ENCODE measurements at regions not wholly inside any gene's neighbourhood (a gene's known extent, or its start where the extent isn't known, plus 50 kb on each side); places are given as distances from the start of the nearest gene placed in this dataset.

GRCh38 chr1:217244971-217245370 lies 385.9 kb downstream of the GPATCH2 start:
- POLR2A ChIA-PET, result no interaction called here
- H3K27ac Mint-ChIP-seq, result no peak overlapping the region
- H3K4me1 Mint-ChIP-seq, result no peaks in the 10 kb centered on the region
- peaks cover 0 to 4% (median 2%) of the 10 kb centered on the region in 9 donors for H3K9me3 Mint-ChIP-seq
- H3K27me3 Mint-ChIP-seq, result no peaks in the 10 kb centered on the region
- no peak overlapping the region for H3K4me3 Mint-ChIP-seq
- ATAC-seq, result no peak
- DNase-seq, result no peak
- no peaks in the 10 kb centered on the region for H3K36me3 Mint-ChIP-seq

DNA sequence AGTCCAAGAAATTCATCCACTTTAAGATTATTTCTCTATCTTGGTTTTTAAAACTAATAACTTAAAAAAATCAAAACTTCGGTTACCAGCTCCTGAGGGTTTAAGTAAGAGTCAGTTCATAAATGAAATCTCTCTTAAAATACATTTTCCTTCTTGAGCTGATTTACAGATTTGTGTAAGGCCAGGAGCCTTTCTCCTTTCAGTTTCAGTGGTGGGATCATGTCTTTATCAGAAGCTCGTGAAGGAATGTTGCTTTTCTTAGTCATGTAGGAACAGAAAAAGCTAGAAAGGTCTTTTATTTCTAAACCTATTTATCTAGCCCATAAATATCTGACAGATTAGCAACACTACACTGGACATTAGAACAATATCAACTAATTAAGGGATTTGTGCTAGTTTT lies 390.2 kb downstream of the GPATCH2 start:
- Mint-ChIP-seq H3K36me3 (no peaks in the 10 kb centered on the region), H3K4me3 (no peak overlapping the region), H3K27me3 (no peaks in the 10 kb centered on the region), H3K27ac (no peak overlapping the region), H3K9me3 (peaks cover 0 to 17% (median 2%) of the 10 kb centered on the region in 9 donors), H3K4me1 (no peaks in the 10 kb centered on the region)
- POLR2A ChIA-PET, result no interaction called here
- ATAC-seq, result no peak
- no peak for DNase-seq

- H3K36me3 Mint-ChIP-seq, result no peaks in the 10 kb centered on the region
- H3K4me1 Mint-ChIP-seq, result no peaks in the 10 kb centered on the region
- POLR2A ChIA-PET, result no interaction called here
- peaks cover 0 to 17% (median 4%) of the 10 kb centered on the region in 9 donors for H3K9me3 Mint-ChIP-seq
- DNase-seq (no peak), ATAC-seq (no peak)
- H3K27me3 Mint-ChIP-seq, result no peaks in the 10 kb centered on the region
- no peak overlapping the region for H3K4me3 Mint-ChIP-seq
- H3K27ac Mint-ChIP-seq, result no peak overlapping the region
These were observed 391.9 kb downstream of the GPATCH2 start for GRCh38 chr1:217238945-217239344.

DNA sequence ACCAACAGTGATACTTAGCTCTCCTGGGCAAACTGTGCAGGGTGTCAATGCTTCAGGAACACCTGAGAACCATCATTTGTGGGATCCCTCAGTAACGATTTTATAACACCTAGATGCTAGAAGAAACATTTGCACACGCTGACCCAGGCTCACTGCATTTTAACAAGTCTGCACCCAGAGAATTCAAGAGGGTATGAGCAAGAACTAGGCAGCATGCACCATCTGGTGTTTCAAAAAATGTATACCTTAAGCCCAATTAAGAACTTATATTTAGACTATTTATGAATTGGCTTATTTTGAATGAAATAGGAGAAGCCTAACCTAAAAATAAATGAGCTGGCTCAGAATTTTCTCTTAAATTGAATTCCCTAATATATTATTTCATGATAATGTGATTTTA lies 400.5 kb downstream of the GPATCH2 start:
- Mint-ChIP-seq H3K27ac (no peak overlapping the region), H3K36me3 (no peaks in the 10 kb centered on the region), H3K27me3 (no peaks in the 10 kb centered on the region), H3K4me3 (no peak overlapping the region), H3K4me1 (no peaks in the 10 kb centered on the region), H3K9me3 (peaks cover 0 to 31% (median 4%) of the 10 kb centered on the region in 9 donors)
- DNase-seq (no peak), ATAC-seq (no peak)
- POLR2A ChIA-PET, result no interaction called here

GRCh38 chr1:217228689-217229088 lies 402.2 kb downstream of the GPATCH2 start:
- no peaks in the 10 kb centered on the region for H3K36me3 Mint-ChIP-seq
- H3K27ac Mint-ChIP-seq, result no peak overlapping the region
- ATAC-seq (no peak), DNase-seq (no peak)
- peaks cover 0 to 31% (median 4%) of the 10 kb centered on the region in 9 donors for H3K9me3 Mint-ChIP-seq
- POLR2A ChIA-PET, result no interaction called here
- no peaks in the 10 kb centered on the region for H3K4me1 Mint-ChIP-seq
- no peaks in the 10 kb centered on the region for H3K27me3 Mint-ChIP-seq
- H3K4me3 Mint-ChIP-seq, result no peak overlapping the region

- H3K36me3 Mint-ChIP-seq, result no peaks in the 10 kb centered on the region
- no peaks in the 10 kb centered on the region for H3K4me1 Mint-ChIP-seq
- no peak overlapping the region for H3K27ac Mint-ChIP-seq
- no peak for ATAC-seq
- H3K9me3 Mint-ChIP-seq, result peaks cover 0 to 27% (median 2%) of the 10 kb centered on the region in 9 donors
- H3K4me3 Mint-ChIP-seq, result no peak overlapping the region
- POLR2A ChIA-PET, result no interaction called here
- H3K27me3 Mint-ChIP-seq, result peaks cover 0 to 4% (median 0%) of the 10 kb centered on the region in 5 donors
- DNase-seq, result no peak
These were observed 406.7 kb downstream of the GPATCH2 start for GRCh38 chr1:217224201-217224600.

GRCh38 chr1:217214551-217214950 lies 416.3 kb downstream of the GPATCH2 start:
- no peak for DNase-seq
- H3K36me3 Mint-ChIP-seq, result no peaks in the 10 kb centered on the region
- H3K27ac Mint-ChIP-seq, result no peak overlapping the region
- POLR2A ChIA-PET, result no interaction called here
- ATAC-seq, result no peak
- H3K27me3 Mint-ChIP-seq, result no peaks in the 10 kb centered on the region
- H3K9me3 Mint-ChIP-seq, result peaks cover 0 to 18% (median 8%) of the 10 kb centered on the region in 9 donors
- no peak overlapping the region for H3K4me3 Mint-ChIP-seq
- no peaks in the 10 kb centered on the region for H3K4me1 Mint-ChIP-seq

DNA sequence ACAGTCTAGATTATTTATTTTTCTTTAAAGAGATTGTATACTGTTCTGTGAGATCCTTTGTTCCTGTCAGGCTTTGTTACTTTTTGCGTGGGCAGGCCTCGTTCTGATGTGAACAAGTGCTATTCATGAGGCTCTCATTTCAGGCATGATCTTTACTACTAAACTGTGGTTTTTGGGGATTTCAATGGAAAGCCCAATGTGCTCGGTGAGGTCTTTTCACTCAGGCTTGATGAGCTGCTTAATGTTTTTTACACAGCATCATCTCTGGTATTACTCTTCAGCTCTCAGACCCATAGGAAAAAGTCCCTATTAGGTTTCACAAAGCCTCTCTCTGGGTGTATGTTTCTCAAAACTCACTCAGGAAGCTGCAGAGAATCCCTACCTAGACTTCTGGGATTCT lies 419.4 kb downstream of the GPATCH2 start:
- Mint-ChIP-seq H3K4me3 (no peak overlapping the region), H3K27ac (no peak overlapping the region), H3K9me3 (peaks cover 2 to 19% (median 6%) of the 10 kb centered on the region in 9 donors), H3K4me1 (no peaks in the 10 kb centered on the region), H3K27me3 (peaks cover 0 to 5% (median 0%) of the 10 kb centered on the region in 5 donors), H3K36me3 (no peaks in the 10 kb centered on the region)
- DNase-seq (no peak), ATAC-seq (no peak)
- POLR2A ChIA-PET, result no interaction called here

- Mint-ChIP-seq H3K27me3 (peaks cover 0 to 5% (median 0%) of the 10 kb centered on the region in 5 donors), H3K4me1 (no peaks in the 10 kb centered on the region), H3K9me3 (peaks cover 1 to 23% (median 11%) of the 10 kb centered on the region in 9 donors), H3K27ac (no peak overlapping the region), H3K36me3 (peaks cover 0 to 4% (median 0%) of the 10 kb centered on the region in 3 donors), H3K4me3 (no peak overlapping the region)
- POLR2A ChIA-PET, result no interaction called here
- DNase-seq, result no peak
- no peak for ATAC-seq
These were observed 425.3 kb downstream of the GPATCH2 start for GRCh38 chr1:217205578-217205977.

GRCh38 chr1:217196616-217197015 lies 434.3 kb downstream of the GPATCH2 start:
- H3K27ac Mint-ChIP-seq, result no peak overlapping the region
- H3K4me3 Mint-ChIP-seq, result no peak overlapping the region
- H3K36me3 Mint-ChIP-seq, result peaks cover 0 to 1% (median 0%) of the 10 kb centered on the region in 3 donors
- ATAC-seq (no peak), DNase-seq (no peak)
- peaks cover 0 to 10% (median 2%) of the 10 kb centered on the region in 9 donors for H3K9me3 Mint-ChIP-seq
- POLR2A ChIA-PET, result no interaction called here
- H3K4me1 Mint-ChIP-seq, result no peaks in the 10 kb centered on the region
- peaks cover 0 to 1% (median 0%) of the 10 kb centered on the region in 5 donors for H3K27me3 Mint-ChIP-seq

DNA sequence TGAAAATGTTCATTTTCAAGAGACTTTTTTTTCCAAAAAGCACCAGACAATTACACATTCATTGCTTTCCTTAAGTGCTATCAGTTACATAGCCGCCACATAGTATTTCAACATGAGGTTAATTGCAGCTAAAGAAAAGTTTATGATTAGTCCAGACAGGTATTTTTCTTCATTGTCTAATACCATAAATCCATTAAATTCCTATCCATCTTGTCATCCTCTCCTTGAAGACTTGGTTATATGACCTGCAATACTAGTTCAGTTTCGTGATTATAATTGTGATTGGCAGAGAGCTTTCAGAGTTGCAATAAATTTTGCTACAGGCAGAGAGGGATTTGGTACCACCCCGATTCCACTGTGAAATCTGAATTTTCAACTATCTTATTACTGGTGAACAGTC lies 437.7 kb downstream of the GPATCH2 start:
- no peak overlapping the region for H3K27ac Mint-ChIP-seq
- DNase-seq (no peak), ATAC-seq (no peak)
- H3K9me3 Mint-ChIP-seq, result peaks cover 4 to 16% (median 9%) of the 10 kb centered on the region in 9 donors
- no peak overlapping the region for H3K4me3 Mint-ChIP-seq
- POLR2A ChIA-PET, result no interaction called here
- no peaks in the 10 kb centered on the region for H3K4me1 Mint-ChIP-seq
- peaks cover 0 to 1% (median 0%) of the 10 kb centered on the region in 5 donors for H3K27me3 Mint-ChIP-seq
- peaks cover 0 to 5% (median 1%) of the 10 kb centered on the region in 3 donors for H3K36me3 Mint-ChIP-seq

DNA sequence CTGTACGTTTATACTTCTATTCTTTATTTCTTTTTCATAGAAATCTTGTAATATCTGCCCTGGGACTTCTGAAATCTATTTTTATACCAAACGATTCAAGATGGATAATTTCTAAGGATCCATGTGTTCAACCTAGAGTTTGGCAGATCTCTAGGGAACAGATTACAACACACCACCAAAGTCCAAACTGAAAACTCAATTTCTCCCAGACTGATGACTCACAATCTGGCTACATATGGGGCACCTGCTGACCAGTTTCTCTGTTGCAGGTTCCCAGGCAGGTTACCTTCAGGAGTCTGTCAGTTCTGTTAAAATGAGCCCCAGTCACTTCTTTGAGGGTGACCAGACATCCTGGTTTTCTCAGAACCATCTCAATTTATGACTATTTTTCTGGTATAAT lies 439.4 kb downstream of the GPATCH2 start:
- peaks cover 6 to 22% (median 16%) of the 10 kb centered on the region in 9 donors for H3K9me3 Mint-ChIP-seq
- DNase-seq (no peak), ATAC-seq (no peak)
- H3K4me1 Mint-ChIP-seq, result no peaks in the 10 kb centered on the region
- peaks cover 0 to 12% (median 1%) of the 10 kb centered on the region in 3 donors for H3K36me3 Mint-ChIP-seq
- H3K4me3 Mint-ChIP-seq, result no peak overlapping the region
- POLR2A ChIA-PET, result no interaction called here
- no peaks in the 10 kb centered on the region for H3K27me3 Mint-ChIP-seq
- no peak overlapping the region for H3K27ac Mint-ChIP-seq

GRCh38 chr1:217190359-217190758 lies 440.5 kb downstream of the GPATCH2 start:
- POLR2A ChIA-PET, result no interaction called here
- no peaks in the 10 kb centered on the region for H3K4me1 Mint-ChIP-seq
- peaks cover 0 to 12% (median 0%) of the 10 kb centered on the region in 3 donors for H3K36me3 Mint-ChIP-seq
- peaks cover 5 to 22% (median 16%) of the 10 kb centered on the region in 9 donors for H3K9me3 Mint-ChIP-seq
- ATAC-seq, result no peak
- no peak overlapping the region for H3K4me3 Mint-ChIP-seq
- no peak overlapping the region for H3K27ac Mint-ChIP-seq
- no peaks in the 10 kb centered on the region for H3K27me3 Mint-ChIP-seq
- no peak for DNase-seq

DNA sequence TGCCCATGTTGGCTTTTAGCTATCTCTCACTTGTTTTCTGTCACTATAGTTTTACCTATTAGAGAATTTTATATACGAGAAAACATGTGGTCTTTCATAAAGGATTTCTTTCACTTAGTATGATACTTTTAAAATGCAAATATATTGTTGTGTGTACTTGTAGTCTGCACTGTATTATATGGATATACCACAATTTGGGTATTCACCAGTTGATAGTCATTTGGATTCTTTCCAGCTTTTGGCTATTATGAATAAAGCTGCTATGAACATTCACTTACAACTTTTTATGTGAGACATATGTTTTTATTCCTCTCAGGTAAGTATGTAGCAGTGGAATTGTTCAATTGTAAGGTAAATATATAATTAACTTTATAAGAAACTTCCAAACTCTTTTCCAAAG lies 441.5 kb downstream of the GPATCH2 start:
- H3K27ac Mint-ChIP-seq, result no peak overlapping the region
- H3K4me1 Mint-ChIP-seq, result no peaks in the 10 kb centered on the region
- DNase-seq (no peak), ATAC-seq (no peak)
- POLR2A ChIA-PET, result no interaction called here
- peaks cover 6 to 22% (median 16%) of the 10 kb centered on the region in 9 donors for H3K9me3 Mint-ChIP-seq
- H3K4me3 Mint-ChIP-seq, result no peak overlapping the region
- peaks cover 0 to 12% (median 0%) of the 10 kb centered on the region in 3 donors for H3K36me3 Mint-ChIP-seq
- no peaks in the 10 kb centered on the region for H3K27me3 Mint-ChIP-seq

Measured in naive thymus-derived CD8-positive, alpha-beta T cell (primary cell).